CD4-positive, CD25-positive, alpha-beta regulatory T cell (primary cell): ENCODE measurements at regions not wholly inside any gene's neighbourhood (a gene's known extent, or its start where the extent isn't known, plus 50 kb on each side); places are given as distances from the start of the nearest gene placed in this dataset.

ENCODE experiments used
- ATAC-seq, 2 donors: fragments of 150-1000 bp; cut with Tn5 transposase; one replicate each; pipeline ENCODE4 v1.10.0; 2021; ENCODE audit warnings: low read depth in 2 of 2, moderate number of reproducible peaks in 2 of 2, moderate library complexity in 1 of 2
- DNase-seq, 3 donors: peaks; one replicate each; pipeline versions ENCODE4 v3.0.0 to v3.0.0-alpha.2; 2012 to 2022; ENCODE audit warnings: mixed read lengths in 1 of 3
- H3K27ac ChIP-seq: one replicate; pipeline ENCODE4 v1.7.0; 2013; ENCODE audit warnings: mild to moderate bottlenecking, low read length; ENCODE audit not compliant: insufficient read depth, poor library complexity, severe bottlenecking
- H3K27me3 ChIP-seq: one replicate; pipeline ENCODE4 v1.7.0; 2013; ENCODE audit warnings: low read length; ENCODE audit not compliant: control insufficient read depth, insufficient read depth
- H3K36me3 ChIP-seq: one replicate; pipeline ENCODE4 v1.7.0; 2013; ENCODE audit warnings: mild to moderate bottlenecking, low read length, moderate library complexity; ENCODE audit not compliant: control insufficient read depth, insufficient read depth
- H3K4me1 ChIP-seq: 2 replicates; pipeline ENCODE4 v1.7.0; 2013; ENCODE audit warnings: mild to moderate bottlenecking, low read length; ENCODE audit not compliant: insufficient read depth, control insufficient read depth, poor library complexity, severe bottlenecking
- H3K4me3 ChIP-seq: one replicate; pipeline ENCODE4 v1.7.0; 2013; ENCODE audit warnings: low read depth, mild to moderate bottlenecking, low read length, moderate library complexity
- H3K9me3 ChIP-seq, 2 experiments: 1 replicate in 1 of 2; 2 replicates in 1 of 2; pipeline ENCODE4 v1.7.0; 2013; ENCODE audit warnings: low read length in 2 of 2, mild to moderate bottlenecking in 1 of 2, moderate library complexity in 1 of 2; ENCODE audit not compliant: control insufficient read depth in 2 of 2
- H3K27ac Mint-ChIP-seq, 3 donors: one replicate each; pipeline ENCODE4 v1.8.0; 2020 to 2022; ENCODE audit warnings: mild to moderate bottlenecking in 3 of 3, mixed read lengths in 3 of 3, moderate library complexity in 2 of 3
- H3K27me3 Mint-ChIP-seq: one replicate; pipeline ENCODE4 v1.8.0; 2022; ENCODE audit warnings: mild to moderate bottlenecking, mixed read lengths
- H3K36me3 Mint-ChIP-seq: one replicate; pipeline ENCODE4 v1.8.0; 2020; ENCODE audit warnings: mixed read lengths
- H3K4me1 Mint-ChIP-seq, 4 donors: one replicate each; pipeline ENCODE4 v1.8.0; 2020 to 2022; ENCODE audit warnings: mixed read lengths in 4 of 4, mild to moderate bottlenecking in 1 of 4
- H3K4me3 Mint-ChIP-seq, 4 donors: one replicate each; pipeline ENCODE4 v1.8.0; 2020 to 2022; ENCODE audit warnings: mild to moderate bottlenecking in 4 of 4, mixed read lengths in 4 of 4, moderate library complexity in 3 of 4
- H3K9me3 Mint-ChIP-seq, 7 donors: one replicate each; pipeline ENCODE4 v1.8.0; 2020 to 2022; ENCODE audit warnings: mixed read lengths in 7 of 7, mild to moderate bottlenecking in 3 of 7, moderate library complexity in 2 of 7

- Mint-ChIP-seq H3K9me3 (peaks cover 0 to 18% (median 5%) of the 10 kb centered on the region in 7 donors), H3K4me3 (no peak overlapping the region), H3K27ac (no peak overlapping the region), H3K4me1 (no peaks in the 10 kb centered on the region), H3K36me3 (no peaks in the 10 kb centered on the region), H3K27me3 (no peaks in the 10 kb centered on the region)
- no peaks in the 10 kb centered on the region for H3K4me1 ChIP-seq
- no peak overlapping the region for H3K4me3 ChIP-seq
- H3K27ac ChIP-seq = no peak overlapping the region
- no peak for DNase-seq
- H3K9me3 ChIP-seq = peaks cover 0 to 3% of the 10 kb centered on the region in 2 experiments
- H3K27me3 ChIP-seq = no peaks in the 10 kb centered on the region
- H3K36me3 ChIP-seq = no peaks in the 10 kb centered on the region
- no peak for ATAC-seq
These were observed 1805.5 kb downstream of the BRINP3 start for GRCh38 chr1:188672153-188672552.

DNA sequence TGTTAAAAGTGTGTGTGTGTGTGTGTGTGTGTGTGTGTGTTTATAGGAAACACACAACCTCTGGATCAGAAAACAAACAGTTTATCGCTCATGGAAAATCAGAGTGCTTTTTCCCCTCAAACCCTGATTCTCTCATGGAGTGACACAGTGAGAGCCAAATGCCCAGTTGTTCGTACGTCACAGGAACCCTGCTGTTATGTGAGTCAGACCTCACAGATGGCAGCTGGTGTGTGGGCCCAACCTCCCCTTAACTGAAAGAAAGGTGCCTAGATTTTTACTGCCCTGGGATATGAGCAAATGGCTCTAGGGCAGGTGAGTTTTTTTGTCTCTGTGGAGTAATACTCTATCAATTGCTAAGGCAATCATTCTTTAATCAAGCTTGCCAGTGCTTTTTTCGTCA lies 1788.1 kb downstream of the BRINP3 start:
- Mint-ChIP-seq H3K36me3 (no peaks in the 10 kb centered on the region), H3K9me3 (peaks cover 0 to 25% (median 6%) of the 10 kb centered on the region in 7 donors), H3K4me1 (no peaks in the 10 kb centered on the region), H3K27me3 (no peaks in the 10 kb centered on the region), H3K4me3 (no peak overlapping the region), H3K27ac (no peak overlapping the region)
- ATAC-seq (no peak), DNase-seq (no peak)
- H3K27ac ChIP-seq = no peak overlapping the region
- H3K27me3 ChIP-seq = no peaks in the 10 kb centered on the region
- no peak overlapping the region for H3K4me3 ChIP-seq
- H3K36me3 ChIP-seq = no peaks in the 10 kb centered on the region
- H3K4me1 ChIP-seq = no peaks in the 10 kb centered on the region
- H3K9me3 ChIP-seq = no peaks in the 10 kb centered on the region

DNA sequence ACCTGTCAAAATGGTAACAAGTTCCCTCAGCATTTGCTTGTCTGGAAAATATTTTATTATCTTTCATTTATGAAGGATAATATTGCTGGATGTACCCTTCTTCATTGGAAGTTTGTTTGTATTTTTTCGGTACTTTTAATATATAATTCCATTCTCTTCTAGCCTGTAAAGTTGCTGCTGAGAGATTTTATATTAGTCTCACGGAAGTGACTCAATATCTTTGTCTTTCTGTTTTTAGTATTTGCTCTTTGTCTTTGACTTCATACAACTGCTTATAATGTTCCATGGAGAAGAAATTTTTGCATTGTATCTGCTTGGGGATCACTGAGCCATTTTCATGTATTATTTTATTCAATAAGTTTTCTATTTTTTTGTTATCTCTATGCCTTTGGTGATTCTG lies 1777.5 kb downstream of the BRINP3 start:
- Mint-ChIP-seq H3K4me3 (no peak overlapping the region), H3K9me3 (peaks cover 0 to 36% (median 7%) of the 10 kb centered on the region in 7 donors), H3K4me1 (no peaks in the 10 kb centered on the region), H3K27me3 (no peaks in the 10 kb centered on the region), H3K27ac (no peak overlapping the region), H3K36me3 (no peaks in the 10 kb centered on the region)
- Histone ChIP-seq H3K36me3 (no peaks in the 10 kb centered on the region), H3K4me3 (no peak overlapping the region), H3K27me3 (no peaks in the 10 kb centered on the region), H3K27ac (no peak overlapping the region), H3K9me3 (peaks cover 0 to 3% of the 10 kb centered on the region in 2 experiments), H3K4me1 (no peaks in the 10 kb centered on the region)
- DNase-seq = no peak
- ATAC-seq = no peak

DNA sequence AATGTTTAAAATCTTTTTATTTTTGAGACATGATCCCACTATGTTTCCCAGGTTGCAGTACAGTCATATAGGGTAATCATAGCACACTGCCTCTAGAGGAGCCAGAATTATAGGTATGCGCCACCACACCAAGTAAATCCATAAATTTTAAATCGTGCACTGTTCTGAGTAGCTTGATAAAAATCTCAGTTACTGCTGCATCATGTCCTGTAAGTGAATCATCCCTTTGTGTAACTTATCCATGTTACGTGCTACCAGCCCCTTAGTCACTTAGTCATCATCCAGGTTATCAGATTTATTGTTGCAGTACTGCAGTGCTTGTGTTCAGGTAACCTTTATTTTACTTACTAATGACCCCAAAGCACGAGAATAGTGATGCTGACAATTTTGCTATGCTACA lies 1770.9 kb downstream of the BRINP3 start:
- Mint-ChIP-seq H3K4me3 (no peak overlapping the region), H3K36me3 (no peaks in the 10 kb centered on the region), H3K27me3 (no peaks in the 10 kb centered on the region), H3K9me3 (peaks cover 0 to 13% (median 10%) of the 10 kb centered on the region in 7 donors), H3K27ac (no peak overlapping the region), H3K4me1 (no peaks in the 10 kb centered on the region)
- Histone ChIP-seq H3K9me3 (peaks cover 0 to 4% of the 10 kb centered on the region in 2 experiments), H3K4me1 (no peaks in the 10 kb centered on the region), H3K27ac (no peak overlapping the region), H3K27me3 (no peaks in the 10 kb centered on the region), H3K36me3 (no peaks in the 10 kb centered on the region), H3K4me3 (no peak overlapping the region)
- ATAC-seq (no peak), DNase-seq (no peak)

- Mint-ChIP-seq H3K4me1 (no peaks in the 10 kb centered on the region), H3K4me3 (no peak overlapping the region), H3K27me3 (no peaks in the 10 kb centered on the region), H3K9me3 (peaks cover 0 to 10% (median 6%) of the 10 kb centered on the region in 7 donors), H3K27ac (no peak overlapping the region), H3K36me3 (no peaks in the 10 kb centered on the region)
- Histone ChIP-seq H3K27ac (no peak overlapping the region), H3K9me3 (peaks cover 0 to 4% of the 10 kb centered on the region in 2 experiments), H3K36me3 (no peaks in the 10 kb centered on the region), H3K4me1 (no peaks in the 10 kb centered on the region), H3K27me3 (no peaks in the 10 kb centered on the region), H3K4me3 (no peak overlapping the region)
- DNase-seq (no peak), ATAC-seq (no peak)
These were observed 1768.7 kb downstream of the BRINP3 start for GRCh38 chr1:188708795-188709535.

DNA sequence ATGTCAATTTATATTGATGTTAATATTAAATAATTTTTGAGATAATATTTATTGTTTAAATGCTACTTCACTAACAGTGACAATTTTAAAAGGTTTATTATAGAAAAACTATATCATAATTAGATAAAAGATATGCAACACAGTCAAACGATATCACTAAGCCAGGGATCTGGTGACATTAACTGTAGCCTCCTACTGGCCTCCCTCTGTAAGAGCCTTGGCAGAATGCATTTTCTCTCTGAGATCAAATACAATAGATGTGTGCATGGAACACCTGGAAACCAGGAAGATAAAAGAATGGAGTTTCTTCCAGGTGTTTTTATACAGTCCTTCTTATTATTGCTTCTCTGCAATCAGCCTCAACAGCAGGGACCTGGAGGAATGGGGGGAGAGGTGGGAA lies 1762.1 kb downstream of the BRINP3 start:
- DNase-seq (no peak), ATAC-seq (no peak)
- Histone ChIP-seq H3K4me3 (no peak overlapping the region), H3K27me3 (no peaks in the 10 kb centered on the region), H3K27ac (no peak overlapping the region), H3K36me3 (no peaks in the 10 kb centered on the region), H3K4me1 (no peaks in the 10 kb centered on the region), H3K9me3 (no peaks in the 10 kb centered on the region)
- Mint-ChIP-seq H3K27me3 (no peaks in the 10 kb centered on the region), H3K36me3 (no peaks in the 10 kb centered on the region), H3K4me3 (no peak overlapping the region), H3K27ac (no peak overlapping the region), H3K9me3 (peaks cover 0 to 15% (median 6%) of the 10 kb centered on the region in 7 donors), H3K4me1 (no peaks in the 10 kb centered on the region)

DNA sequence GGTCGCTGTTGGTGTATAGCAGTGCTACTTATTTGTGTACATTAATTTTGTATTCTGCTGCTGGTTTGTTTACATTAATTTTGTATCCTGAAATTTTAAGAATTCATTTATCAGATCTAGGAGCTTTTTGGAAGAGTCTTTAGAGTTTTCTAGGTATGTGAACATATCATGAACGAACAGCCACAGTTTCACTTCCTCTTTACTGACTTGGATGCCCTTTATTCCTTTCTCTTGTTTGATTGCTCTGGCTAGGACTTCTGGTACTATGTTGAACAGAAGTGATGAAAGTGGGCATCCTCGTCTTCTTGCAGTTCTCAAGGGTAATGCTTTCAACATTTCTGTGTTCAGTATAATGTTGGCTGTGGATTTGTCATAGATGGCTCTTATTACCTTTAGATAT lies 1757.9 kb downstream of the BRINP3 start:
- no peaks in the 10 kb centered on the region for H3K36me3 Mint-ChIP-seq
- H3K9me3 Mint-ChIP-seq = peaks cover 0 to 17% (median 4%) of the 10 kb centered on the region in 7 donors

GRCh38 chr1:188723332-188724020 lies 1754.2 kb downstream of the BRINP3 start:
- no peak overlapping the region for H3K4me3 ChIP-seq
- no peaks in the 10 kb centered on the region for H3K27me3 ChIP-seq
- Mint-ChIP-seq H3K27me3 (no peaks in the 10 kb centered on the region), H3K27ac (no peak overlapping the region), H3K9me3 (peaks cover 0 to 17% (median 2%) of the 10 kb centered on the region in 7 donors), H3K4me3 (no peak overlapping the region), H3K36me3 (no peaks in the 10 kb centered on the region), H3K4me1 (no peaks in the 10 kb centered on the region)
- H3K27ac ChIP-seq = no peak overlapping the region
- ATAC-seq (no peak), DNase-seq (no peak)
- H3K9me3 ChIP-seq = no peaks in the 10 kb centered on the region
- H3K4me1 ChIP-seq = no peaks in the 10 kb centered on the region
- no peaks in the 10 kb centered on the region for H3K36me3 ChIP-seq

More for the DNA sequence above, 1757.9 kb downstream of the BRINP3 start:
- Mint-ChIP-seq H3K27me3 (no peaks in the 10 kb centered on the region), H3K4me3 (no peak overlapping the region), H3K4me1 (no peaks in the 10 kb centered on the region), H3K27ac (no peak overlapping the region)
- H3K4me1 ChIP-seq = no peaks in the 10 kb centered on the region
- H3K4me3 ChIP-seq = no peak overlapping the region
- no peak overlapping the region for H3K27ac ChIP-seq
- no peaks in the 10 kb centered on the region for H3K9me3 ChIP-seq
- no peaks in the 10 kb centered on the region for H3K36me3 ChIP-seq
- no peak for ATAC-seq
- DNase-seq = no peak
- H3K27me3 ChIP-seq = no peaks in the 10 kb centered on the region
